KMS-11 (cell line): ENCODE measurements at regions not wholly inside any gene's neighbourhood (a gene's known extent, or its start where the extent isn't known, plus 50 kb on each side); places are given as distances from the start of the nearest gene placed in this dataset.

Source experiments
- H2AFZ ChIP-seq: fragments of 200-600 bp; sonication (generic); 2 replicates; pipeline ENCODE4 v1.6.1; 2016; ENCODE audit warnings: antibody characterized with exemption, mixed run types, low read depth
- H3K27ac ChIP-seq: fragments of 200-600 bp; sonication (generic); 2 replicates; pipeline ENCODE4 v1.6.1; 2016; ENCODE audit warnings: mild to moderate bottlenecking, mixed run types
- H3K27me3 ChIP-seq: fragments of 200-600 bp; sonication (generic); 2 replicates; pipeline ENCODE4 v1.6.1; 2017; ENCODE audit warnings: mild to moderate bottlenecking, low read depth, mixed run types, moderate library complexity; ENCODE audit not compliant: insufficient read depth
- H3K36me3 ChIP-seq: fragments of 200-600 bp; sonication (generic); 2 replicates; pipeline ENCODE4 v1.6.1; 2017; ENCODE audit warnings: mild to moderate bottlenecking, mixed run types; ENCODE audit not compliant: insufficient read depth
- H3K4me1 ChIP-seq: fragments of 200-600 bp; sonication (generic); 2 replicates; pipeline ENCODE4 v1.6.1; 2016; ENCODE audit warnings: mild to moderate bottlenecking, low read depth, mixed run types; ENCODE audit not compliant: poor library complexity, severe bottlenecking
- H3K4me2 ChIP-seq: fragments of 200-600 bp; sonication (generic); 2 replicates; pipeline ENCODE4 v1.7.0; 2016; ENCODE audit warnings: mild to moderate bottlenecking, mixed run types
- H3K4me3 ChIP-seq: fragments of 200-600 bp; sonication (generic); IDR thresholded peaks from 2 replicates; pipeline ENCODE4 v1.6.1; 2017; ENCODE audit warnings: low read depth, low read length, mixed read lengths; ENCODE audit not compliant: insufficient read depth
- H3K79me2 ChIP-seq: fragments of 200-600 bp; sonication (generic); 2 replicates; pipeline ENCODE4 v1.6.1; 2016; ENCODE audit warnings: low read depth, mixed run types; ENCODE audit not compliant: insufficient read depth
- H3K9ac ChIP-seq: fragments of 200-600 bp; sonication (generic); 2 replicates; pipeline ENCODE4 v1.6.1; 2016; ENCODE audit warnings: mild to moderate bottlenecking, mixed run types
- H4K20me1 ChIP-seq: fragments of 200-600 bp; sonication (generic); 2 replicates; pipeline ENCODE4 v1.6.1; 2016; ENCODE audit warnings: mild to moderate bottlenecking, mixed run types; ENCODE audit not compliant: insufficient read depth
- CTCF ChIP-seq: fragments of 200-600 bp; sonication (generic); conservative IDR thresholded peaks from 2 replicates; pipeline ENCODE4 v1.6.1; 2017; ENCODE audit warnings: low read depth, mild to moderate bottlenecking, antibody characterized with exemption, low read length, moderate library complexity, mixed read lengths

- no peaks in the 10 kb centered on the region for H3K4me1 ChIP-seq
- H2AFZ ChIP-seq, result no peak overlapping the region
- no peaks in the 10 kb centered on the region for H3K79me2 ChIP-seq
- H4K20me1 ChIP-seq, result no peaks in the 10 kb centered on the region
- H3K9ac ChIP-seq, result no peak overlapping the region
- H3K4me3 ChIP-seq, result no peak overlapping the region
- no peak overlapping the region for H3K27ac ChIP-seq
- no peak for TF ChIP-seq CTCF
- no peak overlapping the region for H3K4me2 ChIP-seq
- no peaks in the 10 kb centered on the region for H3K36me3 ChIP-seq
- no peaks in the 10 kb centered on the region for H3K27me3 ChIP-seq
These were observed 145.0 kb downstream of the SLC38A6 start for GRCh38 chr14:61125867-61126572.

GRCh38 chr14:61125041-61125866 is 144.2 kb downstream of the SLC38A6 start:
- TF ChIP-seq CTCF, result no peak
- no peaks in the 10 kb centered on the region for H3K27me3 ChIP-seq
- H3K36me3 ChIP-seq, result no peaks in the 10 kb centered on the region
- H3K4me2 ChIP-seq, result no peak overlapping the region
- no peaks in the 10 kb centered on the region for H4K20me1 ChIP-seq
- H3K4me3 ChIP-seq, result no peak overlapping the region
- no peaks in the 10 kb centered on the region for H3K79me2 ChIP-seq
- no peaks in the 10 kb centered on the region for H3K4me1 ChIP-seq
- no peak overlapping the region for H2AFZ ChIP-seq
- H3K27ac ChIP-seq, result no peak overlapping the region
- no peak overlapping the region for H3K9ac ChIP-seq

GRCh38 chr14:61122862-61123261 is 141.8 kb downstream of the SLC38A6 start:
- Histone ChIP-seq H3K27ac (no peak overlapping the region), H3K79me2 (no peaks in the 10 kb centered on the region), H3K4me2 (no peak overlapping the region), H2AFZ (no peak overlapping the region), H3K9ac (no peak overlapping the region), H4K20me1 (no peaks in the 10 kb centered on the region), H3K4me3 (no peak overlapping the region), H3K4me1 (no peaks in the 10 kb centered on the region), H3K36me3 (no peaks in the 10 kb centered on the region), H3K27me3 (no peaks in the 10 kb centered on the region)
- no peak for TF ChIP-seq CTCF

DNA sequence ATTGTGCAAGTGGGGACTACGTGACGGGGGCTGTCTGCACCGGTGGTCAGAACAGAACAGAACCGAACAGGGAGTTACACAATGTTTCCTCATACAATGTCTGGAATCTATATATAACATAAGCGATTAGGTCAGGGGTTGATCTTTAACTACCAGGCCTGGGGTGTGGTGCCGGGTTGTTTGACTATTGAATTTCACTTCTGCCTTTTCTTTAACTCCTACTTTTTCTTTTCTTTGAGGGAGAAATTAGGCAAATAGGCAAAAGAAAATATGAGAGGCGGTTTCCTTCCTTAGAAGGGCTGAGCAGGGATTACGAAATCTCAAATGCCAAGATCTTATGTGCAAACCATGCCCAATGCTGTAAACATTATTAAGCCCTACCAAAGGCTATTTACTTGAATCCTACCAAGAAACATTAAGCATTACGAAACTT is 140.3 kb downstream of the SLC38A6 start:
- Histone ChIP-seq H3K9ac (no peak overlapping the region), H3K4me3 (no peak overlapping the region), H3K4me1 (no peaks in the 10 kb centered on the region), H2AFZ (no peak overlapping the region), H3K4me2 (no peak overlapping the region), H3K36me3 (no peaks in the 10 kb centered on the region), H4K20me1 (no peaks in the 10 kb centered on the region), H3K79me2 (no peaks in the 10 kb centered on the region), H3K27me3 (no peaks in the 10 kb centered on the region), H3K27ac (no peak overlapping the region)
- TF ChIP-seq CTCF, result no peak
